ENCODE measurements at regions not wholly inside any gene's neighbourhood (a gene's known extent, or its start where the extent isn't known, plus 50 kb on each side); places are given as distances from the start of the nearest gene placed in this dataset.

- DNase-seq, result no peak
Observed at GRCh38 chr5:174665347-174665746, 59.0 kb upstream of the MSX2 start.

DNA sequence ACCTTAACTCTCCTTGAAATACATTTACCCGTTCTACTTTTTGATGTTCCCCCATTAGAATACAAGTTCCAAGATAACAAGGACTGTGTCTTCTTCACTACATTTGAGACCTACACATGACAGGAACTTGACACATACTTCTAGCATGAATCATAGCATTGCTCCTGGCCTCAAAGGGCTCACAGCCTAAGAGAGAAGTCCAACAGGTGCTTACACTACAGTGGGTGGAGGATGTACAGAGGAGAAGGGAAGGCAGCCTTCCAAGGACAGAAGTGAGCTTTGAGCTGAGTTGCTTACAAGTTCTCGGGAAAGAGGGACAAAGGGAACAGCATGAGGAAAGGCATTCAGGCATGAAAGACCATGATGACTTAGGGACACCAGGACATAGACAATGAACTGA lies 56.9 kb upstream of the MSX2 start:
- no peak for DNase-seq

GRCh38 chr5:174668349-174668748 lies 56.0 kb upstream of the MSX2 start:
- DNase-seq, result no peak

Measured in activated CD4-positive, alpha-beta T cell treated with anti-CD3 and anti-CD28 coated beads, Interleukin-10, Interleukin-2, amounts not matched to agents 100 ng/mL and 50 ng/mL, durations not matched to agents 16 hours and 8 hours (primary cell).